Glutamatergic neuron (in vitro differentiated cells): ENCODE measurements at regions not wholly inside any gene's neighbourhood (a gene's known extent, or its start where the extent isn't known, plus 50 kb on each side); places are given as distances from the start of the nearest gene placed in this dataset.

Experiments
- DNase-seq: peaks from one replicate; pipeline ENCODE4 v3.0.0; 2022
- H3K27ac Mint-ChIP-seq: one replicate; pipeline ENCODE4 v1.8.0; 2020; ENCODE audit warnings: mild to moderate bottlenecking, mixed read lengths, inconsistent platforms; ENCODE audit not compliant: unreplicated experiment
- H3K27me3 Mint-ChIP-seq: one replicate; pipeline ENCODE4 v1.8.0; 2020; ENCODE audit warnings: mild to moderate bottlenecking, moderate library complexity, mixed read lengths, inconsistent platforms; ENCODE audit not compliant: unreplicated experiment
- H3K36me3 Mint-ChIP-seq: one replicate; pipeline ENCODE4 v1.8.0; 2020; ENCODE audit warnings: mild to moderate bottlenecking, mixed read lengths, inconsistent platforms; ENCODE audit not compliant: unreplicated experiment
- H3K4me1 Mint-ChIP-seq: one replicate; pipeline ENCODE4 v1.8.0; 2020; ENCODE audit warnings: mild to moderate bottlenecking, low read depth, mixed read lengths, inconsistent platforms; ENCODE audit not compliant: unreplicated experiment
- H3K4me3 Mint-ChIP-seq: one replicate; pipeline ENCODE4 v1.8.0; 2020; ENCODE audit warnings: mild to moderate bottlenecking, mixed read lengths, inconsistent platforms; ENCODE audit not compliant: unreplicated experiment
- H3K9me3 Mint-ChIP-seq: one replicate; pipeline ENCODE4 v1.8.0; 2020; ENCODE audit warnings: mild to moderate bottlenecking, moderate library complexity, mixed read lengths, inconsistent platforms; ENCODE audit not compliant: unreplicated experiment
- CTCF ChIP-seq: fragments of 200-600 bp; sonication (generic); IDR thresholded peaks from one replicate; pipeline ENCODE4 v1.5.0; 2021; ENCODE audit not compliant: partially characterized antibody, unreplicated experiment

- no peaks in the 10 kb centered on the region for H3K27me3 Mint-ChIP-seq
- H3K4me1 Mint-ChIP-seq = no peaks in the 10 kb centered on the region
- H3K9me3 Mint-ChIP-seq = peaks cover 3% of the 10 kb centered on the region
- no peaks in the 10 kb centered on the region for H3K36me3 Mint-ChIP-seq
- no peak overlapping the region for H3K4me3 Mint-ChIP-seq
- no peak for DNase-seq
- no peak overlapping the region for H3K27ac Mint-ChIP-seq
- TF ChIP-seq CTCF = no peak
These were observed 131.9 kb downstream of the ADAMTS15 start for GRCh38 chr11:130580372-130580771.

GRCh38 chr11:130580891-130581492 is 132.5 kb downstream of the ADAMTS15 start:
- Mint-ChIP-seq H3K27ac (no peak overlapping the region), H3K9me3 (peaks cover 3% of the 10 kb centered on the region), H3K27me3 (no peaks in the 10 kb centered on the region), H3K4me3 (no peak overlapping the region), H3K4me1 (no peaks in the 10 kb centered on the region), H3K36me3 (no peaks in the 10 kb centered on the region)
- no peak for TF ChIP-seq CTCF
- no peak for DNase-seq

GRCh38 chr11:130581646-130582045 is 133.2 kb downstream of the ADAMTS15 start:
- no peak overlapping the region for H3K27ac Mint-ChIP-seq
- H3K36me3 Mint-ChIP-seq = no peaks in the 10 kb centered on the region
- H3K4me3 Mint-ChIP-seq = no peak overlapping the region
- H3K4me1 Mint-ChIP-seq = no peaks in the 10 kb centered on the region
- no peak for DNase-seq
- no peaks in the 10 kb centered on the region for H3K27me3 Mint-ChIP-seq
- H3K9me3 Mint-ChIP-seq = no peaks in the 10 kb centered on the region
- TF ChIP-seq CTCF = no peak

GRCh38 chr11:130582176-130582575 is 133.7 kb downstream of the ADAMTS15 start:
- no peak for DNase-seq
- no peaks in the 10 kb centered on the region for H3K9me3 Mint-ChIP-seq
- H3K4me3 Mint-ChIP-seq = no peak overlapping the region
- no peak overlapping the region for H3K27ac Mint-ChIP-seq
- H3K36me3 Mint-ChIP-seq = no peaks in the 10 kb centered on the region
- H3K27me3 Mint-ChIP-seq = no peaks in the 10 kb centered on the region
- no peak for TF ChIP-seq CTCF
- H3K4me1 Mint-ChIP-seq = no peaks in the 10 kb centered on the region

- Mint-ChIP-seq H3K36me3 (no peaks in the 10 kb centered on the region), H3K4me3 (no peak overlapping the region), H3K9me3 (no peaks in the 10 kb centered on the region), H3K4me1 (no peaks in the 10 kb centered on the region), H3K27ac (no peak overlapping the region), H3K27me3 (no peaks in the 10 kb centered on the region)
- no peak for DNase-seq
- no peak for TF ChIP-seq CTCF
These were observed 134.5 kb downstream of the ADAMTS15 start for GRCh38 chr11:130582981-130583380.
